ENCODE measurements at regions not wholly inside any gene's neighbourhood (a gene's known extent, or its start where the extent isn't known, plus 50 kb on each side); places are given as distances from the start of the nearest gene placed in this dataset.

DNA sequence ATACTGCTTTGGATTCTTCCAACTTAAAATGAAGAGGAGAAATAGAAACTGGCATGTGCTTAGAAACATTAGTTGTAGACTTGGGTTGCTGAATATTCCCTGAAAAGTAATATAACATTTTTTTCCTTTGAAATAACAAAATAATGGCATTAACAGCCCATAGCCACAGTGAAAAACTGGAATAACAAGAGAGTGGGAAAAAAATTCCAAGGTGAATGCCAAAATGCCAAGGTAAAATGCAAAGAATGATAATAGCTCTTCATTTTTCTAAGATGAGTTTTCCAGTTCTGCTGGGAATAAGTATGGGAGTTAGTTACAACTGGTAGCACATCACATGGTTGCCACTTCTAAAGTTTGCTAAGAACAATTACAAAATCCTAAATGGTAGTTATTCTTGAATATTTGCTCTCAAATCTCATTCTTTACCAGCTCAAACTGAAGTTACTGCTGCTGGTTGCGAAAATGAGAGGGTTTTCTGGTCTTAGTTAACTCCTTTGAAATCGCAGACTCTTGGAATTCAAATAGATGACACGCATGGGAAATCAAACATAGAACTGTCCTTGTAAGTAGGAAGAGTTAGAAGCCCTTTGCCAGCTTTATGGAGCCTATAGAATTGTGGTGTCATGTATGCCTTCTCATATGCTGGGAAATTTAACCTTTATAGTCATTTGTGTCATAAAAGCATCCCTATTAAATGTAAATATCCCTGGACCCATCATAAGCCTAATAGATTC, 165.0 kb upstream of the DCN start:
- CTCF ChIA-PET (ENCODE audit: partially characterized antibody): no interaction called here
- peaks cover 4 to 6% of the 10 kb centered on the region in 2 donors for H3K27me3 Mint-ChIP-seq
- no peak overlapping the region for H3K27ac Mint-ChIP-seq

GRCh38 chr12:91346827-91347226, 164.2 kb upstream of the DCN start:
- Mint-ChIP-seq H3K27ac (no peak overlapping the region), H3K9me3 (peaks cover 0 to 1% (median 0%) of the 10 kb centered on the region in 8 donors), H3K27me3 (peaks cover 2 to 4% of the 10 kb centered on the region in 2 donors), H3K4me3 (no peak overlapping the region), H3K4me1 (no peaks in the 10 kb centered on the region), H3K36me3 (no peaks in the 10 kb centered on the region)
- no peak overlapping the region for H3K27ac ChIP-seq (ENCODE audit: low read depth, low read length)
- H3K4me1 ChIP-seq (ENCODE audit: insufficient read depth, low read length): no peaks in the 10 kb centered on the region
- no peak overlapping the region for H3K4me3 ChIP-seq (ENCODE audit: low read length in 2 of 2)
- no peaks in the 10 kb centered on the region for H3K36me3 ChIP-seq (ENCODE audit: insufficient read depth, low read length)
- CTCF ChIA-PET (ENCODE audit: partially characterized antibody): no interaction called here
- H3K9me3 ChIP-seq (ENCODE audit: control insufficient read depth in 1 of 2, low read length in 2 of 2): no peaks in the 10 kb centered on the region
- no peaks in the 10 kb centered on the region for H3K27me3 ChIP-seq (ENCODE audit: insufficient read depth, low read length)
- DNase-seq: no peak
- POLR2A ChIA-PET (ENCODE audit: partially characterized antibody): no interaction called here
- intact Hi-C loops (cut with micrococcal nuclease): no loop called here

More for the DNA sequence above, 165.0 kb upstream of the DCN start:
- Mint-ChIP-seq H3K9me3 (peaks cover 0 to 1% (median 0%) of the 10 kb centered on the region in 8 donors), H3K4me1 (no peaks in the 10 kb centered on the region), H3K36me3 (no peaks in the 10 kb centered on the region), H3K4me3 (no peak overlapping the region)
- DNase-seq: no peak
- no peaks in the 10 kb centered on the region for H3K9me3 ChIP-seq (ENCODE audit: control insufficient read depth in 1 of 2, low read length in 2 of 2)
- no peaks in the 10 kb centered on the region for H3K27me3 ChIP-seq (ENCODE audit: insufficient read depth, low read length)
- intact Hi-C loops (cut with micrococcal nuclease): no loop called here
- no peaks in the 10 kb centered on the region for H3K4me1 ChIP-seq (ENCODE audit: insufficient read depth, low read length)
- H3K27ac ChIP-seq (ENCODE audit: low read depth, low read length): no peak overlapping the region
- POLR2A ChIA-PET (ENCODE audit: partially characterized antibody): no interaction called here
- H3K4me3 ChIP-seq (ENCODE audit: low read length in 2 of 2): no peak overlapping the region
- H3K36me3 ChIP-seq (ENCODE audit: insufficient read depth, low read length): no peaks in the 10 kb centered on the region

- Mint-ChIP-seq H3K4me3 (no peak overlapping the region), H3K4me1 (no peaks in the 10 kb centered on the region), H3K36me3 (no peaks in the 10 kb centered on the region), H3K27ac (no peak overlapping the region), H3K9me3 (no peaks in the 10 kb centered on the region), H3K27me3 (peaks cover 3 to 7% of the 10 kb centered on the region in 2 donors)
- Histone ChIP-seq H3K4me1 (ENCODE audit: insufficient read depth, low read length) (no peaks in the 10 kb centered on the region), H3K9me3 (ENCODE audit: control insufficient read depth in 1 of 2, low read length in 2 of 2) (no peaks in the 10 kb centered on the region), H3K36me3 (ENCODE audit: insufficient read depth, low read length) (no peaks in the 10 kb centered on the region), H3K27me3 (ENCODE audit: insufficient read depth, low read length) (no peaks in the 10 kb centered on the region), H3K27ac (ENCODE audit: low read depth, low read length) (no peak overlapping the region), H3K4me3 (ENCODE audit: low read length in 2 of 2) (no peak overlapping the region)
- ChIA-PET POLR2A (ENCODE audit: partially characterized antibody) (no interaction called here), CTCF (ENCODE audit: partially characterized antibody) (no interaction called here)
- intact Hi-C loops (cut with micrococcal nuclease): no loop called here
- DNase-seq: no peak
Measured at GRCh38 chr12:91344408-91344807, 161.8 kb upstream of the DCN start.

- no peaks in the 10 kb centered on the region for H3K36me3 ChIP-seq (ENCODE audit: insufficient read depth, low read length)
- H3K9me3 ChIP-seq (ENCODE audit: control insufficient read depth in 1 of 2, low read length in 2 of 2): no peaks in the 10 kb centered on the region
- ChIA-PET CTCF (ENCODE audit: partially characterized antibody) (no interaction called here), POLR2A (ENCODE audit: partially characterized antibody) (no interaction called here)
- DNase-seq: no peak
- Mint-ChIP-seq H3K9me3 (no peaks in the 10 kb centered on the region), H3K4me3 (no peak overlapping the region), H3K36me3 (no peaks in the 10 kb centered on the region), H3K27ac (no peak overlapping the region), H3K4me1 (no peaks in the 10 kb centered on the region), H3K27me3 (peaks cover 3 to 7% of the 10 kb centered on the region in 2 donors)
- no peak overlapping the region for H3K27ac ChIP-seq (ENCODE audit: low read depth, low read length)
- intact Hi-C loops (cut with micrococcal nuclease): no loop called here
- H3K4me3 ChIP-seq (ENCODE audit: low read length in 2 of 2): no peak overlapping the region
- H3K4me1 ChIP-seq (ENCODE audit: insufficient read depth, low read length): no peaks in the 10 kb centered on the region
- H3K27me3 ChIP-seq (ENCODE audit: insufficient read depth, low read length): no peaks in the 10 kb centered on the region
Measured at GRCh38 chr12:91343010-91343409, 160.4 kb upstream of the DCN start.

- ChIA-PET CTCF (ENCODE audit: partially characterized antibody) (no interaction called here), POLR2A (ENCODE audit: partially characterized antibody) (no interaction called here)
- peaks cover 0 to 2% (median 0%) of the 10 kb centered on the region in 4 donors for H3K4me1 Mint-ChIP-seq
- Histone ChIP-seq H3K27ac (ENCODE audit: low read depth, low read length) (no peak overlapping the region), H3K9me3 (ENCODE audit: control insufficient read depth in 1 of 2, low read length in 2 of 2) (no peaks in the 10 kb centered on the region), H3K27me3 (ENCODE audit: insufficient read depth, low read length) (no peaks in the 10 kb centered on the region), H3K36me3 (ENCODE audit: insufficient read depth, low read length) (no peaks in the 10 kb centered on the region), H3K4me3 (ENCODE audit: low read length in 2 of 2) (no peak overlapping the region), H3K4me1 (ENCODE audit: insufficient read depth, low read length) (no peaks in the 10 kb centered on the region)
- H3K9me3 Mint-ChIP-seq: peaks cover 0 to 4% (median 0%) of the 10 kb centered on the region in 8 donors
- H3K36me3 Mint-ChIP-seq: no peaks in the 10 kb centered on the region
- no peak overlapping the region for H3K27ac Mint-ChIP-seq
- intact Hi-C loops (cut with micrococcal nuclease): no loop called here
- no peak overlapping the region for H3K4me3 Mint-ChIP-seq
- H3K27me3 Mint-ChIP-seq: peaks cover 3 to 9% of the 10 kb centered on the region in 2 donors
- no peak for DNase-seq
Measured at GRCh38 chr12:91339106-91339505, 156.5 kb upstream of the DCN start.

DNA sequence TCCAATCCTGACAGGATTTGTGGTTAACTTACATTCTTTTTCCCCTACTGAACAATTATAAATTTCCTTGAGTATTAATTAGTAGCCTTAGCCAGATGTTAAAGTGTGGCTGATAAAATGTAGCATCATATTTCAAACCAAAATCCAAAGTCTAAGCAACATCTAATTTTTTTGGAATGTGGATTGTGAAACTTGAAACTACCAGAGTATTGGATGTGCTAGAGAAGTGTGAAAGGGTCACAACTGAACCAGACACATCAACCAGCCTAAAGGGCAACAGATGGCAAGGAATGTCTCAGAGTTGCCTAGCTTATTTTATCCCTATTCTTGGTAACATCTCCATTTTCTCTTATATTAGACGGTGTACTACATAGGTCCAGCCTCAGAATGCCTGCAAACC, 153.1 kb upstream of the DCN start:
- CTCF ChIA-PET (ENCODE audit: partially characterized antibody): interaction anchor here (2.0 kb wide), 1 partner anchor 10 kb away, joined by 8 read pairs; no protein-coding TSS in a partner anchor
- POLR2A ChIA-PET (ENCODE audit: partially characterized antibody): no interaction called here
- no peak overlapping the region for H3K27ac Mint-ChIP-seq
- no peak overlapping the region for H3K4me3 Mint-ChIP-seq
- intact Hi-C loops (cut with micrococcal nuclease): no loop called here
- no peaks in the 10 kb centered on the region for H3K4me1 ChIP-seq (ENCODE audit: insufficient read depth, low read length)
- no peaks in the 10 kb centered on the region for H3K27me3 ChIP-seq (ENCODE audit: insufficient read depth, low read length)
- H3K9me3 ChIP-seq (ENCODE audit: control insufficient read depth in 1 of 2, low read length in 2 of 2): no peaks in the 10 kb centered on the region
- no peak for DNase-seq
- peaks cover 0 to 4% (median 0%) of the 10 kb centered on the region in 8 donors for H3K9me3 Mint-ChIP-seq
- H3K36me3 ChIP-seq (ENCODE audit: insufficient read depth, low read length): no peaks in the 10 kb centered on the region
- no peak overlapping the region for H3K4me3 ChIP-seq (ENCODE audit: low read length in 2 of 2)
- H3K27ac ChIP-seq (ENCODE audit: low read depth, low read length): no peak overlapping the region
- H3K27me3 Mint-ChIP-seq: peaks cover 4 to 8% of the 10 kb centered on the region in 2 donors
- H3K4me1 Mint-ChIP-seq: peaks cover 0 to 2% (median 0%) of the 10 kb centered on the region in 4 donors
- H3K36me3 Mint-ChIP-seq: no peaks in the 10 kb centered on the region

DNA sequence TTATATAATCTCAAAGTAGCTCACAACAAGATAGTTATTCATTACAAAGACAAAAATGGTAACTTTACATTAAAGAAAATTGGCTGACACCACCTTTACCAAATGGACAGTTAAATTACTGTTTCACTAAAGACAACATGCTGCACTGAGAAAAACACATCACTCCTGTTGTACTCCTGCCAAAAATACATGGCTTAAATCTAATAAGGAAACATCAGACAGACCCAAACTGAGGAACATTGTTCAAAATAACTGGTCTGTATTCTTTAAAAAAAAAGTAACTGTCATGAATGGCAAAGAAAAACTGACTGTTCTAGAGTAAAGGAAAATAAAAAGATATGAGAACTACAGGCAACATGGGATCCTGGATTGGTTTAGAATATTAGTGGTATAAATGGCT, 151.3 kb upstream of the DCN start:
- POLR2A ChIA-PET (ENCODE audit: partially characterized antibody): no interaction called here
- Histone ChIP-seq H3K4me3 (ENCODE audit: low read length in 2 of 2) (no peak overlapping the region), H3K27me3 (ENCODE audit: insufficient read depth, low read length) (no peaks in the 10 kb centered on the region), H3K4me1 (ENCODE audit: insufficient read depth, low read length) (no peaks in the 10 kb centered on the region), H3K27ac (ENCODE audit: low read depth, low read length) (no peak overlapping the region), H3K9me3 (ENCODE audit: control insufficient read depth in 1 of 2, low read length in 2 of 2) (no peaks in the 10 kb centered on the region), H3K36me3 (ENCODE audit: insufficient read depth, low read length) (no peaks in the 10 kb centered on the region)
- Mint-ChIP-seq H3K27ac (no peak overlapping the region), H3K4me3 (no peak overlapping the region), H3K27me3 (peaks cover 4 to 6% of the 10 kb centered on the region in 2 donors), H3K4me1 (peaks cover 0 to 2% (median 0%) of the 10 kb centered on the region in 4 donors), H3K36me3 (no peaks in the 10 kb centered on the region), H3K9me3 (peaks cover 0 to 4% (median 0%) of the 10 kb centered on the region in 8 donors)
- no peak for DNase-seq
- intact Hi-C loops (cut with micrococcal nuclease): no loop called here
- CTCF ChIA-PET (ENCODE audit: partially characterized antibody): no interaction called here

Measured in CD4-positive, alpha-beta memory T cell (primary cell).